H1 (cell line): ENCODE measurements at regions not wholly inside any gene's neighbourhood (a gene's known extent, or its start where the extent isn't known, plus 50 kb on each side); places are given as distances from the start of the nearest gene placed in this dataset.

Experiments
- EP300 ChIP-seq, 2 experiments: IDR thresholded peaks; 1 replicate in 1 of 2; 2 replicates in 1 of 2; pipeline ENCODE4 v1.6.1; 2011 to 2012; ENCODE audit warnings: low read depth in 2 of 2, low read length in 2 of 2, mild to moderate bottlenecking in 2 of 2, borderline replicate concordance in 1 of 2, inconsistent platforms in 1 of 2, moderate library complexity in 1 of 2
- TBP ChIP-seq: IDR thresholded peaks from 2 replicates; pipeline ENCODE4 v1.6.1; 2011; ENCODE audit warnings: low read depth, low read length, improper control_type of control experiment
- TF ChIP-seq, protein P1 (sequence below): IDR thresholded peaks from 2 replicates; pipeline ENCODE4 v1.6.1; 2012; ENCODE audit warnings: inconsistent platforms

DNA sequence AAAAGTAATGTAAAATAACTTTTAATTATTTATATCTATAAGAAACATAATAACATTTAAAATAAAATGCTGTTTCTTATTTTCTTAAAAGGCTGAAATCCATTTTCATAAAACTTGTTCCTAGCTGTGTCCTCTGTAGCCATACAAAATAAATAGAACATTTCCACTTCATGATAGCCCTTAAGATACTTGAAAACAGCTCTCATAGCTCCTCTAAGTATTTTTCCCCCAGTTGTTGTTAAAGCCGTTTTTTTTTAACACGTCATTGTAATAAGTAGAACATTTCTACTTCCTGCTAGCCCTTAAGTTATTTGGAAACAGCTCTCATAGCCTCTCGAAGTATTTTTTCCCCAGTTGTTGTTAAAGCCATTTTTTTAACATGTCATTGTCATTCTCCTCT, 97.3 kb upstream of the SOX3 start (continued):
- TF ChIP-seq EP300 (IDR thresholded peaks at IDR 0.05; ENCODE audit: borderline replicate concordance in 1 of 2, low read depth in 2 of 2, low read length in 2 of 2), result no peak
- TF ChIP-seq TBP, result no peak
- TF ChIP-seq, protein P1, sequence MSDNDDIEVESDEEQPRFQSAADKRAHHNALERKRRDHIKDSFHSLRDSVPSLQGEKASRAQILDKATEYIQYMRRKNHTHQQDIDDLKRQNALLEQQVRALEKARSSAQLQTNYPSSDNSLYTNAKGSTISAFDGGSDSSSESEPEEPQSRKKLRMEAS, result no peak
